GM19397 (cell line): ENCODE measurements at regions not wholly inside any gene's neighbourhood (a gene's known extent, or its start where the extent isn't known, plus 50 kb on each side); places are given as distances from the start of the nearest gene placed in this dataset.
A peak's percentile ranks its signal among the peaks of the same experiment; 100 is the strongest.

ENCODE experiments used
- ATAC-seq: cut with Tn5 transposase; IDR thresholded peaks from one replicate; pipeline ENCODE4 v1.9.1; 2021; ENCODE audit warnings: mild to moderate bottlenecking, moderate library complexity; ENCODE audit not compliant: unreplicated experiment

GRCh38 chr3:124174910-124175874 is 183.3 kb upstream of the ROPN1 start:
- ATAC-seq, result no peak

GRCh38 chr3:124177071-124177470 is 185.1 kb upstream of the ROPN1 start:
- ATAC-seq, result no peak

GRCh38 chr3:124178531-124178930 is 186.6 kb upstream of the ROPN1 start:
- ATAC-seq, result no peak

GRCh38 chr3:124200407-124200806 is 208.5 kb upstream of the ROPN1 start:
- no peak for ATAC-seq

GRCh38 chr3:124201226-124201625 is 209.3 kb upstream of the ROPN1 start:
- ATAC-seq, result no peak

- ATAC-seq, result no peak
Measured at GRCh38 chr3:124201786-124202185, 209.9 kb upstream of the ROPN1 start.

GRCh38 chr3:124202754-124203153 is 210.8 kb upstream of the ROPN1 start:
- ATAC-seq, result no peak

GRCh38 chr3:124203292-124203691 is 211.4 kb upstream of the ROPN1 start:
- no peak for ATAC-seq

- no peak for ATAC-seq
Measured at GRCh38 chr3:124206225-124207055, 214.5 kb upstream of the ROPN1 start.

- ATAC-seq, result no peak
Measured at GRCh38 chr3:124207077-124207476, 215.2 kb upstream of the ROPN1 start.

GRCh38 chr3:124207873-124208485 is 216.1 kb upstream of the ROPN1 start:
- peak; percentile 80 for ATAC-seq

GRCh38 chr3:124209426-124209825 is 217.5 kb upstream of the ROPN1 start:
- ATAC-seq, result no peak

- ATAC-seq, result no peak
Measured at GRCh38 chr3:124210899-124211298, 219.0 kb upstream of the ROPN1 start.

GRCh38 chr3:124213641-124214040 is 221.7 kb upstream of the ROPN1 start:
- no peak for ATAC-seq

- no peak for ATAC-seq
Measured at GRCh38 chr3:124217542-124217941, 225.6 kb upstream of the ROPN1 start.

- ATAC-seq, result no peak
Measured at GRCh38 chr3:124221422-124221821, 229.5 kb upstream of the ROPN1 start.

GRCh38 chr3:124223853-124224252 is 231.9 kb upstream of the ROPN1 start:
- no peak for ATAC-seq

GRCh38 chr3:124227150-124227630 is 235.3 kb upstream of the ROPN1 start:
- ATAC-seq, result no peak

- no peak for ATAC-seq
Measured at GRCh38 chr3:124229420-124229819, 237.5 kb upstream of the ROPN1 start.

GRCh38 chr3:124229836-124230235 is 237.9 kb upstream of the ROPN1 start:
- no peak for ATAC-seq

GRCh38 chr3:124230432-124230831 is 238.5 kb upstream of the ROPN1 start:
- no peak for ATAC-seq
